ENCODE measurements at regions not wholly inside any gene's neighbourhood (a gene's known extent, or its start where the extent isn't known, plus 50 kb on each side); places are given as distances from the start of the nearest gene placed in this dataset.

- TF ChIP-seq, protein P1, sequence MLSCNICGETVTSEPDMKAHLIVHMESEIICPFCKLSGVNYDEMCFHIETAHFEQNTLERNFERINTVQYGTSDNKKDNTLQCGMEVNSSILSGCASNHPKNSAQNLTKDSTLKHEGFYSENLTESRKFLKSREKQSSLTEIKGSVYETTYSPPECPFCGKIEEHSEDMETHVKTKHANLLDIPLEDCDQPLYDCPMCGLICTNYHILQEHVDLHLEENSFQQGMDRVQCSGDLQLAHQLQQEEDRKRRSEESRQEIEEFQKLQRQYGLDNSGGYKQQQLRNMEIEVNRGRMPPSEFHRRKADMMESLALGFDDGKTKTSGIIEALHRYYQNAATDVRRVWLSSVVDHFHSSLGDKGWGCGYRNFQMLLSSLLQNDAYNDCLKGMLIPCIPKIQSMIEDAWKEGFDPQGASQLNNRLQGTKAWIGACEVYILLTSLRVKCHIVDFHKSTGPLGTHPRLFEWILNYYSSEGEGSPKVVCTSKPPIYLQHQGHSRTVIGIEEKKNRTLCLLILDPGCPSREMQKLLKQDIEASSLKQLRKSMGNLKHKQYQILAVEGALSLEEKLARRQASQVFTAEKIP (CRISPR knock-in tag; IDR thresholded peaks at IDR 0.05; ENCODE audit: borderline replicate concordance): no peak
Measured at GRCh38 chr13:108572782-108573211, 56.6 kb upstream of the MYO16 start (continued).

- WGBS (ENCODE audit: low lambda C conversion rate): 0% methylated on average over 1 of the region's 1 CpG
- Histone ChIP-seq H3K4me3 (replicated peaks in 1 of 3; ENCODE audit: insufficient read depth in 1 of 3, low read depth in 2 of 3, low read length in 3 of 3) (no peak overlapping the region), H3K4me2 (ENCODE audit: low read depth, low read length) (no peak overlapping the region), H3K9ac (ENCODE audit: insufficient read depth, low read depth, low read length) (no peak overlapping the region), H2AFZ (ENCODE audit: low read length) (no peak overlapping the region), H3K27ac (ENCODE audit: extremely low read length, insufficient read depth, low read length) (no peak overlapping the region), H3K9me3 (ENCODE audit: low read length) (peaks cover 56% of the 10 kb centered on the region), H3K27me3 (ENCODE audit: control insufficient read depth in 1 of 2, insufficient read depth in 2 of 2, low read length in 2 of 2) (no peaks in the 10 kb centered on the region), H3K4me1 (ENCODE audit: insufficient read depth, low read length) (no peaks in the 10 kb centered on the region), H4K20me1 (ENCODE audit: insufficient read depth, low read length) (no peaks in the 10 kb centered on the region), H3K79me2 (ENCODE audit: insufficient read depth, low read length) (no peaks in the 10 kb centered on the region), H3K36me3 (replicated peaks in 1 of 2; ENCODE audit: control insufficient read depth in 1 of 2, insufficient read depth in 2 of 2, low read length in 2 of 2) (no peaks in the 10 kb centered on the region)
- FAIRE-seq: no peak
- DNase-seq (ENCODE audit: low spot score): no peak
- ATAC-seq: no peak
- BruUV-seq (replicated peaks): no TSS peak
- intact Hi-C loops (cut with micrococcal nuclease; ENCODE audit: unreplicated experiment) (no loop called here), in situ Hi-C loops (cut with HindIII; ENCODE audit: extremely low pct_ligation_motif_present, low pct_unique_long_range_greater_than_20kb) (no loop called here)
- CTCF ChIA-PET (ENCODE audit: low intra/inter-chr PET ratio, low total read pairs): no interaction called here
- no peak for TF ChIP-seq RARG (CRISPR knock-in tag; IDR thresholded peaks at IDR 0.05; ENCODE audit: low read depth)
- no peak for TF ChIP-seq RFXAP (CRISPR knock-in tag; IDR thresholded peaks at IDR 0.05; ENCODE audit: borderline replicate concordance)
- no peak for TF ChIP-seq ZNF160 (CRISPR knock-in tag; IDR thresholded peaks at IDR 0.05)
- TF ChIP-seq, protein P2, sequence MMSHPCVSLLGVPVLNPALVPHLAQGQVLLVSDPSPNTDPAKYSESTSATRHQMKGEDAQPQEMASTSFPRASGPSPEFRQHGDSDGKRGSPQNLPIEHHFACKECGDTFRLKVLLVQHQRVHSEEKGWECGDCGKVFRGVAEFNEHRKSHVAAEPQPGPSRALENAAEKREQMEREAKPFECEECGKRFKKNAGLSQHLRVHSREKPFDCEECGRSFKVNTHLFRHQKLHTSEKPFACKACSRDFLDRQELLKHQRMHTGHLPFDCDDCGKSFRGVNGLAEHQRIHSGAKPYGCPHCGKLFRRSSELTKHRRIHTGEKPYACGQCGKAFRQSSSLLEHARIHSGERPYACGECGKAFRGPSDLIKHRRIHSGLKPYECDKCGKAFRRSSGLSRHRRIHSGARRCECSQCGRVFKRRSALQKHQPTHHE (CRISPR knock-in tag; IDR thresholded peaks at IDR 0.05; ENCODE audit: borderline replicate concordance): no peak
- no peak for TF ChIP-seq ZNF317 (CRISPR knock-in tag; IDR thresholded peaks at IDR 0.05)
- no peak for TF ChIP-seq ZNF790 (CRISPR knock-in tag; IDR thresholded peaks at IDR 0.05; ENCODE audit: borderline replicate concordance)
- TF ChIP-seq ZNF331 (CRISPR knock-in tag; IDR thresholded peaks at IDR 0.05): no peak
- no peak for TF ChIP-seq FUBP1 (CRISPR knock-in tag; IDR thresholded peaks at IDR 0.05; ENCODE audit: borderline replicate concordance)
- POLR2A ChIA-PET: no interaction called here
Measured at GRCh38 chr13:108573455-108573854, 56.0 kb upstream of the MYO16 start.
